K562 (cell line): ENCODE measurements at regions not wholly inside any gene's neighbourhood (a gene's known extent, or its start where the extent isn't known, plus 50 kb on each side); places are given as distances from the start of the nearest gene placed in this dataset.
A peak's percentile ranks its signal among the peaks of the same experiment; 100 is the strongest.

Experiments
- AFF4 ChIP-seq: sonication (generic); formaldehyde crosslinking; IDR thresholded peaks from 2 replicates; pipeline ENCODE4 v1.8.0; 2023; ENCODE audit warnings: mild to moderate bottlenecking, missing genetic modification reagents
- FOXP4 ChIP-seq: sonication (generic); formaldehyde crosslinking; IDR thresholded peaks from 2 replicates; pipeline ENCODE4 v1.8.0; 2022; ENCODE audit warnings: mild to moderate bottlenecking, missing genetic modification reagents, borderline replicate concordance
- HMG20A ChIP-seq: fragments of 450-650 bp; formaldehyde crosslinking; conservative IDR thresholded peaks from 2 replicates; pipeline ENCODE4 v1.4.0; 2020; ENCODE audit warnings: mild to moderate bottlenecking, mixed read lengths
- L3MBTL2 ChIP-seq: fragments of 450-650 bp; IDR thresholded peaks from 2 replicates; pipeline ENCODE4 v1.6.1; 2016; ENCODE audit warnings: mild to moderate bottlenecking, moderate library complexity
- MLX ChIP-seq, 2 experiments: fragments of 450-650 bp in 1 of 2; sonication (generic) in 1 of 2; formaldehyde crosslinking; conservative IDR thresholded peaks; 2 replicates each; pipeline versions ENCODE4 v1.4.0 to v1.8.1; 2020 to 2022; ENCODE audit warnings: mild to moderate bottlenecking in 1 of 2, missing genetic modification reagents in 1 of 2
- RBBP5 ChIP-seq: fragments of 200-600 bp; sonication (generic); IDR thresholded peaks from 2 replicates; pipeline ENCODE4 v1.6.1; 2012; ENCODE audit warnings: borderline replicate concordance, mild to moderate bottlenecking, low read length, control low read depth, inconsistent platforms; ENCODE audit not compliant: insufficient read depth, poor library complexity, severe bottlenecking
- RBFOX2 ChIP-seq: fragments of 200-400 bp; formaldehyde crosslinking; IDR thresholded peaks from 2 replicates; pipeline ENCODE4 v1.6.1; 2017; ENCODE audit warnings: low read depth, mild to moderate bottlenecking, low read length, moderate library complexity
- SAFB ChIP-seq: fragments of 200-400 bp; formaldehyde crosslinking; IDR thresholded peaks from 2 replicates; pipeline ENCODE4 v1.6.1; 2017; ENCODE audit warnings: low read depth, low read length, borderline replicate concordance
- SRSF3 ChIP-seq: fragments of 200-400 bp; formaldehyde crosslinking; IDR thresholded peaks from 2 replicates; pipeline ENCODE4 v1.6.1; 2016; ENCODE audit warnings: mild to moderate bottlenecking, low read length, moderate library complexity; ENCODE audit not compliant: insufficient read depth
- TOE1 ChIP-seq, 2 experiments: fragments of 450-650 bp in 1 of 2; sonication (generic) in 1 of 2; formaldehyde crosslinking in 1 of 2; IDR thresholded peaks; 2 replicates each; pipeline versions ENCODE4 v1.7.1 to v1.8.0; 2016 to 2022; ENCODE audit warnings: borderline replicate concordance in 2 of 2, mild to moderate bottlenecking in 2 of 2, antibody characterized with exemption in 1 of 2, inconsistent platforms in 1 of 2, low read depth in 1 of 2, missing genetic modification reagents in 1 of 2, moderate library complexity in 1 of 2
- WHSC1 ChIP-seq: IDR thresholded peaks from one replicate; pipeline ENCODE4 v1.6.1; 2012; ENCODE audit warnings: low read length, control low read depth, inconsistent platforms
- ZNF253 ChIP-seq: fragments of 250-450 bp; sonication (Bioruptor Pico); conservative IDR thresholded peaks from 2 replicates; pipeline ENCODE4 v1.6.1; 2021; ENCODE audit warnings: mild to moderate bottlenecking
- ZNF384 ChIP-seq: IDR thresholded peaks from 2 replicates; pipeline ENCODE4 v1.6.1; 2012; ENCODE audit warnings: low read depth, low read length, improper control_type of control experiment

GRCh38 chr22:25404928-25405816 lies 159.3 kb upstream of the GRK3 start (continued):
- TF ChIP-seq ZNF253 (CRISPR knock-in tag) (no peak), SRSF3 (no peak), FOXP4 (no peak), TOE1 (IDR thresholded peaks at IDR 0.05; ENCODE audit: borderline replicate concordance) (no peak), TOE1 (CRISPR knock-in tag; IDR thresholded peaks at IDR 0.05; ENCODE audit: borderline replicate concordance, low read depth) (no peak), RBBP5 (peak; percentile 33), ZNF384 (no peak), AFF4 (CRISPR knock-in tag) (no peak), HMG20A (CRISPR knock-in tag) (no peak), WHSC1 (no peak), RBFOX2 (peak; percentile 73), MLX (CRISPR knock-in tag; conservative IDR thresholded peaks at IDR 0.05) (no peak), L3MBTL2 (peak; percentile 20; the same call in 1 of the 2 replicates), SAFB (peak; percentile 84)
